Lower leg skin (tissue), 3 donors: ENCODE measurements at regions not wholly inside any gene's neighbourhood (a gene's known extent, or its start where the extent isn't known, plus 50 kb on each side); places are given as distances from the start of the nearest gene placed in this dataset.
"Not testable (repeated sequence)": the region's sequence is repeated elsewhere in the genome, so short reads cannot be mapped to it uniquely, and the experiment has no call there.

ENCODE experiments used
- POLR2A ChIP-seq, 2 donors: fragments of 450-650 bp; IDR thresholded peaks; one replicate each; pipeline ENCODE4 v1.6.1; 2016 to 2017; ENCODE audit warnings: antibody characterized with exemption in 2 of 2, mild to moderate bottlenecking in 1 of 2, moderate library complexity in 1 of 2
- TF ChIP-seq, protein P1 (sequence below), 3 donors: fragments of 450-650 bp; IDR thresholded peaks; one replicate each; pipeline ENCODE4 v1.5.1; 2016; ENCODE audit warnings: antibody characterized with exemption in 3 of 3, mild to moderate bottlenecking in 3 of 3, moderate library complexity in 2 of 3

DNA sequence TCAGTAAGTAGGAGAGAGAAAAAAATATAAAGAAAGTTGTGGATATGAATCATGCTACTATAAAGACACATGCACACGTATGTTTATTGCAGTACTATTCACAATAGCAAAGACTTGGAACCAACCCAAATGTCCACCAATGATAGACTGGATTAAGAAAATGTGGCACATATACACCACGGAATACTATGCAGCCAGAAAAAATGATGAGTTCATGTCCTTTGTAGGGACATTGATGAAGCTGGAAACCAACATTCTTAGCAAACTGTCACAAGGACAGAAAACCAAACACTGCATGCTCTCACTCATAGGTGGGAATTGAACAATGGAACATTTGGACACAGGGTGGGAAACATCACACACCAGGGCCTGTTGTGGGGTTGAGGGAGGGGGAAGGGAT lies 200.3 kb upstream of the IVNS1ABP start:
- TF ChIP-seq, protein P1, sequence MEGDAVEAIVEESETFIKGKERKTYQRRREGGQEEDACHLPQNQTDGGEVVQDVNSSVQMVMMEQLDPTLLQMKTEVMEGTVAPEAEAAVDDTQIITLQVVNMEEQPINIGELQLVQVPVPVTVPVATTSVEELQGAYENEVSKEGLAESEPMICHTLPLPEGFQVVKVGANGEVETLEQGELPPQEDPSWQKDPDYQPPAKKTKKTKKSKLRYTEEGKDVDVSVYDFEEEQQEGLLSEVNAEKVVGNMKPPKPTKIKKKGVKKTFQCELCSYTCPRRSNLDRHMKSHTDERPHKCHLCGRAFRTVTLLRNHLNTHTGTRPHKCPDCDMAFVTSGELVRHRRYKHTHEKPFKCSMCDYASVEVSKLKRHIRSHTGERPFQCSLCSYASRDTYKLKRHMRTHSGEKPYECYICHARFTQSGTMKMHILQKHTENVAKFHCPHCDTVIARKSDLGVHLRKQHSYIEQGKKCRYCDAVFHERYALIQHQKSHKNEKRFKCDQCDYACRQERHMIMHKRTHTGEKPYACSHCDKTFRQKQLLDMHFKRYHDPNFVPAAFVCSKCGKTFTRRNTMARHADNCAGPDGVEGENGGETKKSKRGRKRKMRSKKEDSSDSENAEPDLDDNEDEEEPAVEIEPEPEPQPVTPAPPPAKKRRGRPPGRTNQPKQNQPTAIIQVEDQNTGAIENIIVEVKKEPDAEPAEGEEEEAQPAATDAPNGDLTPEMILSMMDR (IDR thresholded peaks at IDR 0.05): not testable (repeated sequence)
- not testable (repeated sequence) for TF ChIP-seq POLR2A (IDR thresholded peaks at IDR 0.05)
